SK-N-SH (cell line): ENCODE measurements at regions not wholly inside any gene's neighbourhood (a gene's known extent, or its start where the extent isn't known, plus 50 kb on each side); places are given as distances from the start of the nearest gene placed in this dataset.

ENCODE experiments used
- CTCF ChIP-seq: fragments of 200-600 bp; sonication (generic); IDR thresholded peaks from 2 replicates; pipeline ENCODE4 v1.6.1; 2017; ENCODE audit warnings: antibody characterized with exemption, mild to moderate bottlenecking, moderate library complexity
- RCOR1 ChIP-seq: fragments of 150-350 bp; IDR thresholded peaks from 2 replicates; pipeline ENCODE4 v1.6.1; 2017; ENCODE audit warnings: antibody characterized with exemption, low read length

DNA sequence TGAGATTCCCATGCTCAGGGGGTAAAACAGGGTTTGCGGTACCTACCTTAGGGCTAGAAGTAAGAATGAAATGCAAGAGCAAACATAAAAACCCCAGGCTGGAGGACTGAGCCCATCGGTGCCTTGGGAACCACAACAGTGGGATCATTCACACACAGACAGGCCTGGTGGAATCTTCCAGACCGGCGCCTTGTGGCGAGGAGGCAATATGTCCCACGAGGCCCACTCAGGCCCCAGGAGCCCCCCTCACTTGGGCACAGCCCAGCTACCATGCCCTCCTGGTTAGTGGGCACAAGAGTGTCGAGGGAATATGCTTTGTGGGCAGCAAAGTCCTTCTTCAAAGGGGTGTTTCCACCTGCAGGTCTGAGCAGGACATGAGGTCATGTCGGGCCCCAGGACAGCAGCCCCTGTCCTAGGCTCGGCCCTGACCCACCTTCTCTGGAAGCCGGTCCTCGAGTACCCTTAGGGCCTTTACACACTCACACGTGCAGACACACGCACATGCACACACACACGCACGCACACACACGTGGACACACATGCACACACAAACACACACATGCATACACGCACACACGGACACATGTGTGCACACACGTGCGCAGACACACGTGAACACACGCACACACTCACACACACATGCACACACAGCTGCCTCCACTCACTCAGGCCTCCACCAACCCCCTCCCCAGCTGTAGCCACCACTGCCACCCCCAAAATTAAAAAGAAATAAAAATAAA is 51.5 kb upstream of the MYL10 start:
- no peak for TF ChIP-seq CTCF
- TF ChIP-seq RCOR1, result no peak
